ENCODE measurements at regions not wholly inside any gene's neighbourhood (a gene's known extent, or its start where the extent isn't known, plus 50 kb on each side); places are given as distances from the start of the nearest gene placed in this dataset.

DNA sequence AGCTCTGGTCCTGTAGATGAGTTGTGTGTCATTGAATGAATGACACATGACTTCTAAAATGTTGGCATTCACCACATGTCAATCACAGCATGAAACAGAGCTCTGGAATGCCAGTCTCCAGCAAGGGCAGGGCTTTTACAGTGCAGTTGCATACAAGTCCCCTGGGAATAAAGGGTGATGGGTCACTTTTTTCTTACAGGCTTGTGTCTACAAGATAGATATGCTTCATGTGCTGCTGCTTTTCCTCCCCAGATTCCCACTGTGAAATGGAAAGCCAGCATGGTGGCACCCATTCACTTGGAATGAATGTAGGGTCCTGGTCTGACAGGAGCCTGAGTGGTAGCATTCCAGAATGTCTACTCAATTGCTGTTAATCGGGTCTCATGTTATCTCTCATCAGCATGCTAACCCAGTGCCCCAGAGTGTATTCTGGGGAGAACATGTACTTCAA is 159.1 kb upstream of the KIT start:
- TF ChIP-seq, protein P1, sequence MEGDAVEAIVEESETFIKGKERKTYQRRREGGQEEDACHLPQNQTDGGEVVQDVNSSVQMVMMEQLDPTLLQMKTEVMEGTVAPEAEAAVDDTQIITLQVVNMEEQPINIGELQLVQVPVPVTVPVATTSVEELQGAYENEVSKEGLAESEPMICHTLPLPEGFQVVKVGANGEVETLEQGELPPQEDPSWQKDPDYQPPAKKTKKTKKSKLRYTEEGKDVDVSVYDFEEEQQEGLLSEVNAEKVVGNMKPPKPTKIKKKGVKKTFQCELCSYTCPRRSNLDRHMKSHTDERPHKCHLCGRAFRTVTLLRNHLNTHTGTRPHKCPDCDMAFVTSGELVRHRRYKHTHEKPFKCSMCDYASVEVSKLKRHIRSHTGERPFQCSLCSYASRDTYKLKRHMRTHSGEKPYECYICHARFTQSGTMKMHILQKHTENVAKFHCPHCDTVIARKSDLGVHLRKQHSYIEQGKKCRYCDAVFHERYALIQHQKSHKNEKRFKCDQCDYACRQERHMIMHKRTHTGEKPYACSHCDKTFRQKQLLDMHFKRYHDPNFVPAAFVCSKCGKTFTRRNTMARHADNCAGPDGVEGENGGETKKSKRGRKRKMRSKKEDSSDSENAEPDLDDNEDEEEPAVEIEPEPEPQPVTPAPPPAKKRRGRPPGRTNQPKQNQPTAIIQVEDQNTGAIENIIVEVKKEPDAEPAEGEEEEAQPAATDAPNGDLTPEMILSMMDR (IDR thresholded peaks at IDR 0.05): no peak
- no peak for TF ChIP-seq POLR2A (IDR thresholded peaks at IDR 0.05)
